OCI-LY7 (cell line): ENCODE measurements at regions not wholly inside any gene's neighbourhood (a gene's known extent, or its start where the extent isn't known, plus 50 kb on each side); places are given as distances from the start of the nearest gene placed in this dataset.

ENCODE experiments used
- BruUV-seq: library from RNA; stranded (reverse); fragments of 400-500 nt; replicated peaks from 2 replicates; lab custom pipeline; 2021; lab: Mats Ljungman, UMichigan
- CTCF ChIA-PET: fragments of 300-600 bp; sonication (Branson Sonifier 250); formaldehyde crosslinking; loops from one replicate; lab custom pipeline; 2022; ENCODE audit warnings: antibody characterized with exemption; ENCODE audit not compliant: unreplicated experiment; lab: Charles Lee
- POLR2A ChIA-PET: fragments of 300-600 bp; sonication (Branson Sonifier 250); formaldehyde crosslinking; loops from one replicate; lab custom pipeline; 2022; ENCODE audit warnings: antibody characterized with exemption; lab: Charles Lee
- DNase-seq: peaks from one replicate; pipeline ENCODE4 v3.0.0-alpha.2; 2015; ENCODE audit warnings: low spot score
- H2AFZ ChIP-seq: fragments of 200-600 bp; sonication (generic), shearing (Covaris generic); 2 replicates; pipeline ENCODE4 v1.6.1; 2014; ENCODE audit warnings: mild to moderate bottlenecking, antibody characterized with exemption, low read length, moderate library complexity
- H3K27ac ChIP-seq: fragments of 200-600 bp; sonication (generic); 2 replicates; pipeline ENCODE4 v1.5.1; 2014; ENCODE audit warnings: mixed run types, low read depth, mild to moderate bottlenecking, moderate library complexity, low read length, inconsistent platforms; ENCODE audit not compliant: poor library complexity, severe bottlenecking
- H3K36me3 ChIP-seq: fragments of 200-600 bp; sonication (generic); 2 replicates; pipeline ENCODE4 v1.6.1; 2014; ENCODE audit warnings: mild to moderate bottlenecking, antibody characterized with exemption, low read length, moderate library complexity, mixed read lengths; ENCODE audit not compliant: insufficient read depth
- H3K4me1 ChIP-seq: fragments of 200-600 bp; sonication (generic); 2 replicates; pipeline ENCODE4 v1.5.1; 2014; ENCODE audit warnings: mild to moderate bottlenecking, low read length; ENCODE audit not compliant: insufficient read depth, poor library complexity, severe bottlenecking
- H3K4me2 ChIP-seq: fragments of 200-600 bp; sonication (generic); 2 replicates; pipeline ENCODE4 v1.6.1; 2014; ENCODE audit warnings: mild to moderate bottlenecking, low read length
- H3K4me3 ChIP-seq: fragments of 200-600 bp; sonication (generic); 2 replicates; pipeline ENCODE4 v1.5.1; 2014; ENCODE audit warnings: mild to moderate bottlenecking, low read depth, low read length; ENCODE audit not compliant: poor library complexity, severe bottlenecking
- H3K79me2 ChIP-seq: fragments of 200-600 bp; sonication (generic); 2 replicates; pipeline ENCODE4 v1.6.1; 2016; ENCODE audit warnings: low read depth, mild to moderate bottlenecking, low read length, moderate library complexity, mixed read lengths; ENCODE audit not compliant: insufficient read depth
- H3K9me2 ChIP-seq: fragments of 200-600 bp; sonication (generic); 2 replicates; pipeline ENCODE4 v1.6.1; 2016; ENCODE audit warnings: mild to moderate bottlenecking, low read length, mixed read lengths; ENCODE audit not compliant: insufficient read depth
- H3K9me3 ChIP-seq: fragments of 200-600 bp; sonication (generic); 2 replicates; pipeline ENCODE4 v1.6.1; 2014; ENCODE audit warnings: mild to moderate bottlenecking, mixed run types, low read length, mixed read lengths
- H4K20me1 ChIP-seq: fragments of 200-600 bp; sonication (generic); 2 replicates; pipeline ENCODE4 v1.6.1; 2014; ENCODE audit warnings: mild to moderate bottlenecking, antibody characterized with exemption, low read length, moderate library complexity, mixed read lengths; ENCODE audit not compliant: insufficient read depth
- EZH2phosphoT487 ChIP-seq: fragments of 200-600 bp; sonication (generic); IDR thresholded peaks from 2 replicates; pipeline ENCODE4 v1.6.1; 2018; ENCODE audit warnings: low read depth, borderline replicate concordance, mild to moderate bottlenecking, mixed run types, antibody characterized with exemption, low read length, moderate library complexity, mixed read lengths
- intact Hi-C: fragments of 100-400 bp; cut with micrococcal nuclease; formaldehyde crosslinking; loops from one replicate; pipeline ENCODE4 v1.10.0; 2022; ENCODE audit not compliant: unreplicated experiment
- TF ChIP-seq, protein P1 (sequence below): fragments of 200-600 bp; sonication (generic); conservative IDR thresholded peaks from 2 replicates; pipeline ENCODE4 v1.5.1; 2014; ENCODE audit warnings: mild to moderate bottlenecking, antibody characterized with exemption, low read length, moderate library complexity, mixed read lengths

DNA sequence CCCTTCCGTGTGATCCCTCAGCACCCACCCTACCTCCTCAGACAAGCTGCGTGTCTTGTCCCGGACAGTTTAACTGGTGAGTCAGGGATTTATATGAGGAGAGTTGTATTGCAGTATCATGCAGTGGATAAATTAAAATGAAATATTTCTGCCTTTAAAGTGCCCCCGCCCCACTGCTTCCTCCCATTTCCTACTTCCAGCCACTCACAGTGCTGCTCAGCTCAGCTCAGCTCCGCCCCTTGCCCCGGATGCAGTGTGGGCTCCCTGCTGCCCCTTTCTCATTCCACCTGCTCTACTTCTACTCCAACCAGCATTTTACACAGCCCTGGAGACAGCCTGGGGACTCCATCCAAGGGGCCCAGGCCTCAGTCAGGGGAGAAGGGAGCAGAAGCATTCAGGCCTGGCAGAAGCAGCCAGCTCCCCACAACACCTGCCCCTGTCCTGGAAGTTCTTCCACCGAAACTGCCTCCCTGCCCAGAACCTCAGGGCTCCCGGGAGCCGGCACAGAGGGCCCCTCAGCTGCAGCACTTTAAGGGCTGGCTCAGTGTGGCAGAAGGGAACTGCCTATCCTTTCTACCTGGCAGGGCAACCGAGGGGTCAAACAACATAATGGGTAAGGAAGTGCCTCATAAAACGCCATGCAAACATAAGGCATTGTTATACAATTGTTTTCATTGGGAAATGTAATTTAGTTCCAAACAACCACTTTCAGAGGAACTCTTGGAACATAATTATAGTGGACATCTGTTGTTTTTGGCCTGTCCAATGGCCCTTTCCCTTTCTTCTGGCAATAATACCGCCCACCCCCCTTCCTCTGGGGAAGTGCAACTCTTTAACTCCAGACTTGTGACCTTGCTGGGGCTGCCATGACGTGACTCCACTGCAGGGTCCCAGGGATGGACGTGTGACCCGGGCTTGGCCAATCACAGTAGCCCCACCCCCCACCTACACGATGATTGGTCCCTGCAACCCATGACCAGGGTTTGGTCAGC lies 102.3 kb downstream of the LIPG start:
- ChIA-PET CTCF (no interaction called here), POLR2A (no interaction called here)
- Histone ChIP-seq H3K27ac (no peak overlapping the region), H3K9me3 (no peaks in the 10 kb centered on the region), H3K4me2 (no peak overlapping the region), H3K36me3 (no peaks in the 10 kb centered on the region), H2AFZ (no peak overlapping the region), H3K4me3 (no peak overlapping the region), H3K4me1 (no peaks in the 10 kb centered on the region), H4K20me1 (no peaks in the 10 kb centered on the region), H3K9me2 (no peaks in the 10 kb centered on the region), H3K79me2 (no peaks in the 10 kb centered on the region)
- intact Hi-C loops: no loop called here
- no peak for TF ChIP-seq EZH2phosphoT487
- TF ChIP-seq, protein P1, sequence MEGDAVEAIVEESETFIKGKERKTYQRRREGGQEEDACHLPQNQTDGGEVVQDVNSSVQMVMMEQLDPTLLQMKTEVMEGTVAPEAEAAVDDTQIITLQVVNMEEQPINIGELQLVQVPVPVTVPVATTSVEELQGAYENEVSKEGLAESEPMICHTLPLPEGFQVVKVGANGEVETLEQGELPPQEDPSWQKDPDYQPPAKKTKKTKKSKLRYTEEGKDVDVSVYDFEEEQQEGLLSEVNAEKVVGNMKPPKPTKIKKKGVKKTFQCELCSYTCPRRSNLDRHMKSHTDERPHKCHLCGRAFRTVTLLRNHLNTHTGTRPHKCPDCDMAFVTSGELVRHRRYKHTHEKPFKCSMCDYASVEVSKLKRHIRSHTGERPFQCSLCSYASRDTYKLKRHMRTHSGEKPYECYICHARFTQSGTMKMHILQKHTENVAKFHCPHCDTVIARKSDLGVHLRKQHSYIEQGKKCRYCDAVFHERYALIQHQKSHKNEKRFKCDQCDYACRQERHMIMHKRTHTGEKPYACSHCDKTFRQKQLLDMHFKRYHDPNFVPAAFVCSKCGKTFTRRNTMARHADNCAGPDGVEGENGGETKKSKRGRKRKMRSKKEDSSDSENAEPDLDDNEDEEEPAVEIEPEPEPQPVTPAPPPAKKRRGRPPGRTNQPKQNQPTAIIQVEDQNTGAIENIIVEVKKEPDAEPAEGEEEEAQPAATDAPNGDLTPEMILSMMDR: no peak
- no peak for DNase-seq
- no TSS peak for BruUV-seq

DNA sequence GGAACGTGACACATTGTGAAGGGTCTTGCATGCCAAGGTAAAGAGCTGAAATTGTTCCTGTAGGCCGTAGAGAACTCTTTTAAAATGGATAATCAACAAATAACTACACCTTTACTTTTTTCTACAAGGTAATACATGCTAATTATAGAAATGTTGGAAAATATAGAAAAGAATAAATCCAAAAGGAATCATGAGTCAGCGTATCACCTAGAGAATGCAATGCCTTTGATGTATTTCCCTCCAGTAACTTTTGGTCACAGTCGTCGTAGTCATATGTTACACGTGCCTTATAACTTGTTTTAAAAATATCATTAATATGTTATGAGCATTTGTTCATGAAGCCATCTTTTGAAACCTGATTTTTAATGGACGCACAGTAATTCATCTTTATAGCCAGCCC lies 100.6 kb downstream of the LIPG start:
- ChIA-PET CTCF (no interaction called here), POLR2A (no interaction called here)
- no peak for DNase-seq
- no peak overlapping the region for H3K4me3 ChIP-seq
- H3K9me3 ChIP-seq: no peaks in the 10 kb centered on the region
- H3K36me3 ChIP-seq: no peaks in the 10 kb centered on the region
- no peaks in the 10 kb centered on the region for H3K4me1 ChIP-seq
- BruUV-seq: no TSS peak
- H3K4me2 ChIP-seq: no peak overlapping the region
- H3K27ac ChIP-seq: no peak overlapping the region
- intact Hi-C loops: no loop called here
- no peaks in the 10 kb centered on the region for H3K79me2 ChIP-seq
- no peaks in the 10 kb centered on the region for H3K9me2 ChIP-seq
- H2AFZ ChIP-seq: no peak overlapping the region
- no peaks in the 10 kb centered on the region for H4K20me1 ChIP-seq
- no peak for TF ChIP-seq EZH2phosphoT487
- TF ChIP-seq, protein P1: no peak

DNA sequence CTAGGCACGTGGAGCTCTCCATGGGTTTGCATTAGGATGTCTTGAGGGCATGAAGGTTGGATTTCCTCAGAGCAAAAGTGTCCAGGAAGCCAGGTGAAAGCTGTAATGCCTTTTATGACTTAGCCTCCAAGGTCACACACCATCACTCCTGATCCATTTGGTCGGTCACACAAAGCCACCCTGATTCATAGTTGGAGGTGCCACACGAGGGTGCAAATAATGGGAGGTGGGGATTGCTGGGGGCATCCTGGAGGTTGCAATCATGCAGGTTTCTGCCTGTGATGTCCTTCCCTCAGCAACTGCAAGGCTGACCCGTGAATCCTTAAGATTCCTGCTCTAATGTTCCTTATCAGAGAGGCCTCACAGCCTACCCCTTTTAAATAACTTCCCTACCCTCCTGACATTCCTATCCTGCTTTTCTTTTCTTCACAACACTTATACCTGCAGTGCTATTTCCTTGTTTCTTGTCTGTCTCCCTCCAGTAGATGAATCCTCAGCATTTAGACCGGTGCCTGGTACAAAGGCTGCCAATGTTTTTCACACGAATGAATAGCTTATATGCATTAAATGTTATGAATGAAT lies 97.1 kb downstream of the LIPG start:
- Histone ChIP-seq H3K4me3 (no peak overlapping the region), H3K27ac (no peak overlapping the region), H3K9me3 (no peaks in the 10 kb centered on the region), H3K4me1 (no peaks in the 10 kb centered on the region), H2AFZ (no peak overlapping the region), H3K9me2 (no peaks in the 10 kb centered on the region), H4K20me1 (no peaks in the 10 kb centered on the region), H3K4me2 (no peak overlapping the region), H3K79me2 (no peaks in the 10 kb centered on the region), H3K36me3 (no peaks in the 10 kb centered on the region)
- ChIA-PET POLR2A (no interaction called here), CTCF (no interaction called here)
- no peak for TF ChIP-seq EZH2phosphoT487
- TF ChIP-seq, protein P1: no peak
- no peak for DNase-seq
- intact Hi-C loops: no loop called here
- BruUV-seq: no TSS peak
